ENCODE measurements at regions not wholly inside any gene's neighbourhood (a gene's known extent, or its start where the extent isn't known, plus 50 kb on each side); places are given as distances from the start of the nearest gene placed in this dataset.

DNA sequence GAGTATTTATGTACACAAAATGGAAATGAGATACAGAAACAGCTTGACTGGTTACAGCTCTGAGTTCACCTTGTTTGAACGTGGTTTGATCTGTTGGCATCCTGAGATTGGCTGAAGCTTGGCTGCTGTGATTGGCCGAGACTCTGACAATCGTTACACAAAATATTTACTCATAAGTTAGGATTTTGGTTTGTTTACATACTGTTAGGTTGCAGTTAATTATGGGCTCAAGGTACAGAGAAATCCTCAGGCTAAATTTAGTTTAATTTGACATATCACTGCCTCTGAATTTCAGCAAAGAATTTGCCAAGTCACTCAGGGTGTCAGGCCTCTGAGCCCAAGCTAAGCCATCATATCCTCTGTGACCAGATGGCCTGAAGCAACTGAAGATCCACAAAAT is 227.3 kb downstream of the COPRS start:
- TF ChIP-seq, protein P1, sequence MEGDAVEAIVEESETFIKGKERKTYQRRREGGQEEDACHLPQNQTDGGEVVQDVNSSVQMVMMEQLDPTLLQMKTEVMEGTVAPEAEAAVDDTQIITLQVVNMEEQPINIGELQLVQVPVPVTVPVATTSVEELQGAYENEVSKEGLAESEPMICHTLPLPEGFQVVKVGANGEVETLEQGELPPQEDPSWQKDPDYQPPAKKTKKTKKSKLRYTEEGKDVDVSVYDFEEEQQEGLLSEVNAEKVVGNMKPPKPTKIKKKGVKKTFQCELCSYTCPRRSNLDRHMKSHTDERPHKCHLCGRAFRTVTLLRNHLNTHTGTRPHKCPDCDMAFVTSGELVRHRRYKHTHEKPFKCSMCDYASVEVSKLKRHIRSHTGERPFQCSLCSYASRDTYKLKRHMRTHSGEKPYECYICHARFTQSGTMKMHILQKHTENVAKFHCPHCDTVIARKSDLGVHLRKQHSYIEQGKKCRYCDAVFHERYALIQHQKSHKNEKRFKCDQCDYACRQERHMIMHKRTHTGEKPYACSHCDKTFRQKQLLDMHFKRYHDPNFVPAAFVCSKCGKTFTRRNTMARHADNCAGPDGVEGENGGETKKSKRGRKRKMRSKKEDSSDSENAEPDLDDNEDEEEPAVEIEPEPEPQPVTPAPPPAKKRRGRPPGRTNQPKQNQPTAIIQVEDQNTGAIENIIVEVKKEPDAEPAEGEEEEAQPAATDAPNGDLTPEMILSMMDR (IDR thresholded peaks at IDR 0.05), result no peak
- TF ChIP-seq EZH2 (IDR thresholded peaks at IDR 0.05; ENCODE audit: borderline replicate concordance, insufficient read depth, low read depth, low read length, poor library complexity, severe bottlenecking), result no peak
